Stomach (tissue), 4 donors: ENCODE measurements at regions not wholly inside any gene's neighbourhood (a gene's known extent, or its start where the extent isn't known, plus 50 kb on each side); places are given as distances from the start of the nearest gene placed in this dataset.

ENCODE experiments used
- CTCF ChIP-seq, 7 experiments: fragments of 450-650 bp in 4 of 7; fragments of 200-600 bp in 3 of 7; sonication (generic) in 3 of 7; IDR thresholded peaks; one replicate each; pipeline ENCODE4 v1.5.1; 2016 to 2019; ENCODE audit warnings: antibody characterized with exemption in 7 of 7, control low read depth in 2 of 7, mild to moderate bottlenecking in 1 of 7
- EP300 ChIP-seq: sonication (generic); formaldehyde crosslinking; IDR thresholded peaks from one replicate; pipeline ENCODE4 v1.6.1; 2017; ENCODE audit warnings: antibody characterized with exemption
- POLR2A ChIP-seq, 4 donors: fragments of 450-650 bp; IDR thresholded peaks; one replicate each; pipeline ENCODE4 v1.6.1; 2016; ENCODE audit warnings: antibody characterized with exemption in 4 of 4, control low read depth in 2 of 4, mild to moderate bottlenecking in 1 of 4, moderate library complexity in 1 of 4

GRCh38 chr6:223763-224162 lies 68.5 kb upstream of the DUSP22 start:
- TF ChIP-seq EP300 (no peak), CTCF (IDR thresholded peaks at IDR 0.05) (no peak), POLR2A (IDR thresholded peaks at IDR 0.05) (no peak)
